ENCODE measurements at regions not wholly inside any gene's neighbourhood (a gene's known extent, or its start where the extent isn't known, plus 50 kb on each side); places are given as distances from the start of the nearest gene placed in this dataset.

GRCh38 chr10:109178591-109178990, 744.7 kb downstream of the XPNPEP1 start:
- no peaks in the 10 kb centered on the region for H3K9me3 ChIP-seq

GRCh38 chr10:109174526-109174925, 748.8 kb downstream of the XPNPEP1 start:
- TF ChIP-seq KDM1A (IDR thresholded peaks at IDR 0.05; ENCODE audit: low read depth) (no peak), BHLHE40 (IDR thresholded peaks at IDR 0.05; ENCODE audit: low read depth, low read length) (no peak), ESRRA (IDR thresholded peaks at IDR 0.05; ENCODE audit: borderline replicate concordance, low read length) (no peak), HDAC2 (IDR thresholded peaks at IDR 0.05) (no peak), E2F6 (IDR thresholded peaks at IDR 0.05; ENCODE audit: borderline replicate concordance, low read depth) (no peak), POLR2A (IDR thresholded peaks at IDR 0.05; ENCODE audit: low read length) (no peak)
- TF ChIP-seq, protein P1, sequence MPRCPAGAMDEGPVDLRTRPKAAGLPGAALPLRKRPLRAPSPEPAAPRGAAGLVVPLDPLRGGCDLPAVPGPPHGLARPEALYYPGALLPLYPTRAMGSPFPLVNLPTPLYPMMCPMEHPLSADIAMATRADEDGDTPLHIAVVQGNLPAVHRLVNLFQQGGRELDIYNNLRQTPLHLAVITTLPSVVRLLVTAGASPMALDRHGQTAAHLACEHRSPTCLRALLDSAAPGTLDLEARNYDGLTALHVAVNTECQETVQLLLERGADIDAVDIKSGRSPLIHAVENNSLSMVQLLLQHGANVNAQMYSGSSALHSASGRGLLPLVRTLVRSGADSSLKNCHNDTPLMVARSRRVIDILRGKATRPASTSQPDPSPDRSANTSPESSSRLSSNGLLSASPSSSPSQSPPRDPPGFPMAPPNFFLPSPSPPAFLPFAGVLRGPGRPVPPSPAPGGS (IDR thresholded peaks at IDR 0.05) = no peak
- H3K9me3 ChIP-seq = no peaks in the 10 kb centered on the region
- H3K4me1 ChIP-seq = no peaks in the 10 kb centered on the region
- CTCF ChIA-PET = interaction anchor here (0.8 kb wide), 1 partner anchor 18 kb away, joined by 3 read pairs; no protein-coding TSS in a partner anchor
- H3K27ac ChIP-seq = no peak overlapping the region
- H3K4me2 ChIP-seq = no peak overlapping the region
- no peak for FAIRE-seq
- ATAC-seq = no peak
- POLR2A ChIA-PET = no interaction called here
- no peak overlapping the region for H3K4me3 ChIP-seq
- WGBS (ENCODE audit: missing lambda C conversion rate) = 4% methylated on average over 2 of the region's 2 CpGs
- no peak for DNase-seq (ENCODE audit: low read depth in 1 of 2, low spot score in 1 of 2)

More at GRCh38 chr10:109178591-109178990, 744.7 kb downstream of the XPNPEP1 start:
- ChIA-PET CTCF (no interaction called here), POLR2A (no interaction called here)
- no peak for ATAC-seq
- no peak overlapping the region for H3K4me2 ChIP-seq
- DNase-seq (ENCODE audit: low read depth in 1 of 2, low spot score in 1 of 2) = no peak
- TF ChIP-seq EHMT2 (IDR thresholded peaks at IDR 0.05; ENCODE audit: low read depth) (no peak), CBX8 (IDR thresholded peaks at IDR 0.05) (no peak), CHD2 (IDR thresholded peaks at IDR 0.05; ENCODE audit: low read length, partially characterized antibody) (no peak), BHLHE40 (IDR thresholded peaks at IDR 0.05; ENCODE audit: low read depth, low read length) (no peak), KDM1A (IDR thresholded peaks at IDR 0.05; ENCODE audit: low read depth) (no peak), ZNF302 (CRISPR knock-in tag; IDR thresholded peaks at IDR 0.05) (no peak), ZSCAN20 (CRISPR knock-in tag; IDR thresholded peaks at IDR 0.05) (no peak), POLR2AphosphoS2 (conservative IDR thresholded peaks at IDR 0.05; ENCODE audit: low read length) (no peak), MAFK (IDR thresholded peaks at IDR 0.05; ENCODE audit: partially characterized antibody) (no peak), ZC3H11A (IDR thresholded peaks at IDR 0.05) (no peak)
- TF ChIP-seq, protein P2, sequence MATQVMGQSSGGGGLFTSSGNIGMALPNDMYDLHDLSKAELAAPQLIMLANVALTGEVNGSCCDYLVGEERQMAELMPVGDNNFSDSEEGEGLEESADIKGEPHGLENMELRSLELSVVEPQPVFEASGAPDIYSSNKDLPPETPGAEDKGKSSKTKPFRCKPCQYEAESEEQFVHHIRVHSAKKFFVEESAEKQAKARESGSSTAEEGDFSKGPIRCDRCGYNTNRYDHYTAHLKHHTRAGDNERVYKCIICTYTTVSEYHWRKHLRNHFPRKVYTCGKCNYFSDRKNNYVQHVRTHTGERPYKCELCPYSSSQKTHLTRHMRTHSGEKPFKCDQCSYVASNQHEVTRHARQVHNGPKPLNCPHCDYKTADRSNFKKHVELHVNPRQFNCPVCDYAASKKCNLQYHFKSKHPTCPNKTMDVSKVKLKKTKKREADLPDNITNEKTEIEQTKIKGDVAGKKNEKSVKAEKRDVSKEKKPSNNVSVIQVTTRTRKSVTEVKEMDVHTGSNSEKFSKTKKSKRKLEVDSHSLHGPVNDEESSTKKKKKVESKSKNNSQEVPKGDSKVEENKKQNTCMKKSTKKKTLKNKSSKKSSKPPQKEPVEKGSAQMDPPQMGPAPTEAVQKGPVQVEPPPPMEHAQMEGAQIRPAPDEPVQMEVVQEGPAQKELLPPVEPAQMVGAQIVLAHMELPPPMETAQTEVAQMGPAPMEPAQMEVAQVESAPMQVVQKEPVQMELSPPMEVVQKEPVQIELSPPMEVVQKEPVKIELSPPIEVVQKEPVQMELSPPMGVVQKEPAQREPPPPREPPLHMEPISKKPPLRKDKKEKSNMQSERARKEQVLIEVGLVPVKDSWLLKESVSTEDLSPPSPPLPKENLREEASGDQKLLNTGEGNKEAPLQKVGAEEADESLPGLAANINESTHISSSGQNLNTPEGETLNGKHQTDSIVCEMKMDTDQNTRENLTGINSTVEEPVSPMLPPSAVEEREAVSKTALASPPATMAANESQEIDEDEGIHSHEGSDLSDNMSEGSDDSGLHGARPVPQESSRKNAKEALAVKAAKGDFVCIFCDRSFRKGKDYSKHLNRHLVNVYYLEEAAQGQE (IDR thresholded peaks at IDR 0.05) = no peak
- TF ChIP-seq, protein P3, sequence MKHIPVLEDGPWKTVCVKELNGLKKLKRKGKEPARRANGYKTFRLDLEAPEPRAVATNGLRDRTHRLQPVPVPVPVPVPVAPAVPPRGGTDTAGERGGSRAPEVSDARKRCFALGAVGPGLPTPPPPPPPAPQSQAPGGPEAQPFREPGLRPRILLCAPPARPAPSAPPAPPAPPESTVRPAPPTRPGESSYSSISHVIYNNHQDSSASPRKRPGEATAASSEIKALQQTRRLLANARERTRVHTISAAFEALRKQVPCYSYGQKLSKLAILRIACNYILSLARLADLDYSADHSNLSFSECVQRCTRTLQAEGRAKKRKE (CRISPR knock-in tag; IDR thresholded peaks at IDR 0.05; ENCODE audit: low read depth) = no peak
- WGBS (ENCODE audit: missing lambda C conversion rate) = 13% methylated on average over 1 of the region's 1 CpG
- no peak for FAIRE-seq
- H3K4me1 ChIP-seq = no peaks in the 10 kb centered on the region
- H3K27ac ChIP-seq = no peak overlapping the region
- no peak overlapping the region for H3K4me3 ChIP-seq

GRCh38 chr10:109173937-109174336, 749.4 kb downstream of the XPNPEP1 start:
- WGBS (ENCODE audit: missing lambda C conversion rate) = 0% methylated on average over 2 of the region's 2 CpGs
- ChIA-PET POLR2A (no interaction called here), CTCF (no interaction called here)
- no peak for FAIRE-seq
- Histone ChIP-seq H3K4me2 (no peak overlapping the region), H3K4me3 (no peak overlapping the region), H3K9me3 (no peaks in the 10 kb centered on the region; the same call in 2 of the 3 replicates), H3K27ac (no peak overlapping the region), H3K4me1 (no peaks in the 10 kb centered on the region)
- no peak for ATAC-seq
- no peak for DNase-seq (ENCODE audit: low read depth in 1 of 2, low spot score in 1 of 2)
- no peak for TF ChIP-seq CBX2 (IDR thresholded peaks at IDR 0.05; ENCODE audit: borderline replicate concordance, low read depth)
- no peak for TF ChIP-seq PBX3 (IDR thresholded peaks at IDR 0.05)
- TF ChIP-seq RCOR1 (IDR thresholded peaks at IDR 0.05; ENCODE audit: low read depth, low read length) = no peak
- TF ChIP-seq, protein P1 (IDR thresholded peaks at IDR 0.05) = no peak
- TF ChIP-seq, protein P4, sequence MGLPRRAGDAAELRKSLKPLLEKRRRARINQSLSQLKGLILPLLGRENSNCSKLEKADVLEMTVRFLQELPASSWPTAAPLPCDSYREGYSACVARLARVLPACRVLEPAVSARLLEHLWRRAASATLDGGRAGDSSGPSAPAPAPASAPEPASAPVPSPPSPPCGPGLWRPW (IDR thresholded peaks at IDR 0.05) = no peak
- no peak for TF ChIP-seq POLR2A (IDR thresholded peaks at IDR 0.05; ENCODE audit: low read length)
- no peak for TF ChIP-seq ZSCAN20 (CRISPR knock-in tag; IDR thresholded peaks at IDR 0.05)
- TF ChIP-seq HEYL (CRISPR knock-in tag; IDR thresholded peaks at IDR 0.05) = no peak
- no peak for TF ChIP-seq HOXB13 (CRISPR knock-in tag; IDR thresholded peaks at IDR 0.05; ENCODE audit: low read depth)
- TF ChIP-seq, protein P5, sequence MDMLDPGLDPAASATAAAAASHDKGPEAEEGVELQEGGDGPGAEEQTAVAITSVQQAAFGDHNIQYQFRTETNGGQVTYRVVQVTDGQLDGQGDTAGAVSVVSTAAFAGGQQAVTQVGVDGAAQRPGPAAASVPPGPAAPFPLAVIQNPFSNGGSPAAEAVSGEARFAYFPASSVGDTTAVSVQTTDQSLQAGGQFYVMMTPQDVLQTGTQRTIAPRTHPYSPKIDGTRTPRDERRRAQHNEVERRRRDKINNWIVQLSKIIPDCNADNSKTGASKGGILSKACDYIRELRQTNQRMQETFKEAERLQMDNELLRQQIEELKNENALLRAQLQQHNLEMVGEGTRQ (IDR thresholded peaks at IDR 0.05) = no peak
